Liver (tissue), 8 donors: ENCODE measurements at regions not wholly inside any gene's neighbourhood (a gene's known extent, or its start where the extent isn't known, plus 50 kb on each side); places are given as distances from the start of the nearest gene placed in this dataset.

ENCODE experiments used
- DNase-seq: peaks from one replicate; pipeline ENCODE4 v3.0.0-alpha.2; 2017; ENCODE audit warnings: low spot score
- H3K27ac ChIP-seq, 2 donors: one replicate each; pipeline ENCODE4 v1.7.0; 2013; ENCODE audit warnings: inconsistent platforms in 2 of 2, low read length in 2 of 2, control low read depth in 1 of 2, low read depth in 1 of 2, mild to moderate bottlenecking in 1 of 2
- H3K27me3 ChIP-seq, 4 donors: one replicate each; pipeline versions ENCODE4 v1.6.1 to v1.7.0; 2013; ENCODE audit warnings: low read length in 3 of 4, inconsistent platforms in 1 of 4, mild to moderate bottlenecking in 1 of 4, moderate library complexity in 1 of 4; ENCODE audit not compliant: control insufficient read depth in 4 of 4, insufficient read depth in 4 of 4
- H3K36me3 ChIP-seq, 4 donors: one replicate each; pipeline versions ENCODE4 v1.6.1 to v1.7.0; 2013; ENCODE audit warnings: low read length in 3 of 4, mild to moderate bottlenecking in 3 of 4, low read depth in 1 of 4, moderate library complexity in 1 of 4; ENCODE audit not compliant: control insufficient read depth in 4 of 4, insufficient read depth in 3 of 4
- H3K4me1 ChIP-seq, 4 donors: one replicate each; pipeline versions ENCODE4 v1.6.1 to v1.7.0; 2013; ENCODE audit warnings: low read length in 3 of 4, mild to moderate bottlenecking in 3 of 4, moderate library complexity in 1 of 4; ENCODE audit not compliant: control insufficient read depth in 4 of 4, insufficient read depth in 4 of 4
- H3K4me3 ChIP-seq, 3 donors: one replicate each; pipeline versions ENCODE4 v1.6.1 to v1.7.0; 2013; ENCODE audit warnings: low read length in 3 of 3, control low read depth in 1 of 3, low read depth in 1 of 3, mild to moderate bottlenecking in 1 of 3
- H3K9ac ChIP-seq, 2 donors: one replicate each; pipeline ENCODE4 v1.7.0; 2013; ENCODE audit warnings: low read length in 2 of 2, mild to moderate bottlenecking in 2 of 2, moderate library complexity in 2 of 2, control low read depth in 1 of 2, low read depth in 1 of 2
- H3K9me3 ChIP-seq, 4 donors: one replicate each; pipeline versions ENCODE4 v1.6.1 to v1.7.0; 2013; ENCODE audit warnings: low read length in 3 of 4; ENCODE audit not compliant: control insufficient read depth in 4 of 4
- ATF3 ChIP-seq: IDR thresholded peaks from 2 replicates; pipeline ENCODE4 v1.6.1; 2016; ENCODE audit warnings: antibody characterized with exemption
- CTCF ChIP-seq: fragments of 150-350 bp; IDR thresholded peaks from 2 replicates; pipeline ENCODE4 v1.5.1; 2017; ENCODE audit warnings: improper control_type of control experiment, low read depth, low read length; ENCODE audit not compliant: missing input control
- EGR1 ChIP-seq, 2 donors: IDR thresholded peaks; 2 replicates each; pipeline ENCODE4 v1.6.1; 2016 to 2018; ENCODE audit warnings: antibody characterized with exemption in 2 of 2, low read depth in 2 of 2
- FOXA1 ChIP-seq: IDR thresholded peaks from 2 replicates; pipeline ENCODE4 v1.6.1; 2016; ENCODE audit warnings: antibody characterized with exemption
- FOXA2 ChIP-seq: IDR thresholded peaks from 2 replicates; pipeline ENCODE4 v1.6.1; 2016; ENCODE audit warnings: antibody characterized with exemption
- GABPA ChIP-seq, 2 donors: IDR thresholded peaks in 1 of 2; conservative IDR thresholded peaks in 1 of 2; 2 replicates each; pipeline ENCODE4 v1.6.1; 2016; ENCODE audit warnings: antibody characterized with exemption in 2 of 2, mild to moderate bottlenecking in 1 of 2, moderate library complexity in 1 of 2
- HNF4A ChIP-seq, 2 donors: conservative IDR thresholded peaks; 2 replicates each; pipeline ENCODE4 v1.6.1; 2016; ENCODE audit warnings: antibody characterized with exemption in 2 of 2, mild to moderate bottlenecking in 2 of 2
- HNF4G ChIP-seq: IDR thresholded peaks from 2 replicates; pipeline ENCODE4 v1.6.1; 2016; ENCODE audit warnings: antibody characterized with exemption
- JUND ChIP-seq, 2 donors: IDR thresholded peaks; 2 replicates each; pipeline ENCODE4 v1.6.1; 2016; ENCODE audit warnings: antibody characterized with exemption in 2 of 2
- MAX ChIP-seq: IDR thresholded peaks from 2 replicates; pipeline ENCODE4 v1.6.1; 2016; ENCODE audit warnings: antibody characterized with exemption
- NR2F2 ChIP-seq: IDR thresholded peaks from 2 replicates; pipeline ENCODE4 v1.6.1; 2016; ENCODE audit warnings: antibody characterized with exemption
- RAD21 ChIP-seq, 2 donors: IDR thresholded peaks; 2 replicates each; pipeline ENCODE4 v1.6.1; 2016; ENCODE audit warnings: antibody characterized with exemption in 2 of 2, mild to moderate bottlenecking in 2 of 2
- REST ChIP-seq: IDR thresholded peaks from 2 replicates; pipeline ENCODE4 v1.6.1; 2016; ENCODE audit warnings: antibody characterized with exemption, mild to moderate bottlenecking
- RXRA ChIP-seq, 2 donors: IDR thresholded peaks; 2 replicates each; pipeline ENCODE4 v1.6.1; 2017 to 2018; ENCODE audit warnings: antibody characterized with exemption in 2 of 2, mild to moderate bottlenecking in 1 of 2
- SP1 ChIP-seq: IDR thresholded peaks from 2 replicates; pipeline ENCODE4 v1.6.1; 2018; ENCODE audit warnings: antibody characterized with exemption, mild to moderate bottlenecking
- TAF1 ChIP-seq: conservative IDR thresholded peaks from 2 replicates; pipeline ENCODE4 v1.6.1; 2016; ENCODE audit warnings: antibody characterized with exemption, mild to moderate bottlenecking
- YY1 ChIP-seq: IDR thresholded peaks from 2 replicates; pipeline ENCODE4 v1.6.1; 2016; ENCODE audit warnings: antibody characterized with exemption, mild to moderate bottlenecking
- ZBTB33 ChIP-seq: IDR thresholded peaks from 2 replicates; pipeline ENCODE4 v1.6.1; 2016; ENCODE audit warnings: antibody characterized with exemption
- WGBS: extraction: QIAGEN DNeasy Blood & Tissue Kit; methylation state at CpG from one replicate; pipeline ENCODE4 v1.1.7; 2013; 5-methylcytosine and 5-hydroxymethylcytosine counted together
- donor health status: healthy.
- donor health status: healthy.
- donor health status: healthy.
- donor health status: healthy.
- donor health status: healthy.

- H3K9ac ChIP-seq: no peak overlapping the region
- H3K27ac ChIP-seq: no peak overlapping the region
- no peak for TF ChIP-seq HNF4A (conservative IDR thresholded peaks at IDR 0.05)
- no peak for TF ChIP-seq RXRA (IDR thresholded peaks at IDR 0.05)
- no peak for TF ChIP-seq SP1
- TF ChIP-seq FOXA1: no peak
- TF ChIP-seq ZBTB33: no peak
- TF ChIP-seq NR2F2: no peak
- TF ChIP-seq FOXA2: no peak
- TF ChIP-seq REST: no peak
- no peak for TF ChIP-seq EGR1 (IDR thresholded peaks at IDR 0.05; ENCODE audit: low read depth in 2 of 2)
- TF ChIP-seq CTCF: no peak
- TF ChIP-seq JUND (IDR thresholded peaks at IDR 0.05): no peak
- TF ChIP-seq ATF3: no peak
- no peak for TF ChIP-seq MAX
- no peak for TF ChIP-seq TAF1
- no peak for TF ChIP-seq RAD21 (IDR thresholded peaks at IDR 0.05)
- no peak for TF ChIP-seq YY1
- TF ChIP-seq HNF4G: no peak
- TF ChIP-seq GABPA (IDR thresholded peaks at IDR 0.05 in 1 of 2, conservative IDR thresholded peaks at IDR 0.05 in 1 of 2): no peak
- no peaks in the 10 kb centered on the region for H3K4me1 ChIP-seq
- H3K27me3 ChIP-seq: no peaks in the 10 kb centered on the region
- DNase-seq: no peak
- H3K36me3 ChIP-seq: no peaks in the 10 kb centered on the region
- H3K4me3 ChIP-seq: no peak overlapping the region
- peaks cover 0 to 4% (median 0%) of the 10 kb centered on the region in 4 donors for H3K9me3 ChIP-seq
Measured at GRCh38 chr2:194769030-194769429, 888.0 kb upstream of the SLC39A10 start.

GRCh38 chr2:194765723-194766122 lies 891.3 kb upstream of the SLC39A10 start:
- no peak for DNase-seq
- Histone ChIP-seq H3K27ac (no peak overlapping the region), H3K36me3 (no peaks in the 10 kb centered on the region), H3K9ac (no peak overlapping the region), H3K4me3 (no peak overlapping the region), H3K9me3 (no peaks in the 10 kb centered on the region), H3K4me1 (no peaks in the 10 kb centered on the region), H3K27me3 (no peaks in the 10 kb centered on the region)
- 53% methylated on average over 3 of the region's 3 CpGs for WGBS
- TF ChIP-seq EGR1 (IDR thresholded peaks at IDR 0.05; ENCODE audit: low read depth in 2 of 2) (no peak), ATF3 (no peak), RXRA (IDR thresholded peaks at IDR 0.05) (no peak), NR2F2 (no peak), JUND (IDR thresholded peaks at IDR 0.05) (no peak), FOXA2 (no peak), REST (no peak), CTCF (no peak), MAX (no peak), TAF1 (no peak), YY1 (no peak)
